ENCODE measurements at regions not wholly inside any gene's neighbourhood (a gene's known extent, or its start where the extent isn't known, plus 50 kb on each side); places are given as distances from the start of the nearest gene placed in this dataset.

- TF ChIP-seq HMGA2 (CRISPR knock-in tag; IDR thresholded peaks at IDR 0.05) (no peak), ESRRA (CRISPR knock-in tag; IDR thresholded peaks at IDR 0.05; ENCODE audit: borderline replicate concordance) (no peak)
- TF ChIP-seq, protein P1, sequence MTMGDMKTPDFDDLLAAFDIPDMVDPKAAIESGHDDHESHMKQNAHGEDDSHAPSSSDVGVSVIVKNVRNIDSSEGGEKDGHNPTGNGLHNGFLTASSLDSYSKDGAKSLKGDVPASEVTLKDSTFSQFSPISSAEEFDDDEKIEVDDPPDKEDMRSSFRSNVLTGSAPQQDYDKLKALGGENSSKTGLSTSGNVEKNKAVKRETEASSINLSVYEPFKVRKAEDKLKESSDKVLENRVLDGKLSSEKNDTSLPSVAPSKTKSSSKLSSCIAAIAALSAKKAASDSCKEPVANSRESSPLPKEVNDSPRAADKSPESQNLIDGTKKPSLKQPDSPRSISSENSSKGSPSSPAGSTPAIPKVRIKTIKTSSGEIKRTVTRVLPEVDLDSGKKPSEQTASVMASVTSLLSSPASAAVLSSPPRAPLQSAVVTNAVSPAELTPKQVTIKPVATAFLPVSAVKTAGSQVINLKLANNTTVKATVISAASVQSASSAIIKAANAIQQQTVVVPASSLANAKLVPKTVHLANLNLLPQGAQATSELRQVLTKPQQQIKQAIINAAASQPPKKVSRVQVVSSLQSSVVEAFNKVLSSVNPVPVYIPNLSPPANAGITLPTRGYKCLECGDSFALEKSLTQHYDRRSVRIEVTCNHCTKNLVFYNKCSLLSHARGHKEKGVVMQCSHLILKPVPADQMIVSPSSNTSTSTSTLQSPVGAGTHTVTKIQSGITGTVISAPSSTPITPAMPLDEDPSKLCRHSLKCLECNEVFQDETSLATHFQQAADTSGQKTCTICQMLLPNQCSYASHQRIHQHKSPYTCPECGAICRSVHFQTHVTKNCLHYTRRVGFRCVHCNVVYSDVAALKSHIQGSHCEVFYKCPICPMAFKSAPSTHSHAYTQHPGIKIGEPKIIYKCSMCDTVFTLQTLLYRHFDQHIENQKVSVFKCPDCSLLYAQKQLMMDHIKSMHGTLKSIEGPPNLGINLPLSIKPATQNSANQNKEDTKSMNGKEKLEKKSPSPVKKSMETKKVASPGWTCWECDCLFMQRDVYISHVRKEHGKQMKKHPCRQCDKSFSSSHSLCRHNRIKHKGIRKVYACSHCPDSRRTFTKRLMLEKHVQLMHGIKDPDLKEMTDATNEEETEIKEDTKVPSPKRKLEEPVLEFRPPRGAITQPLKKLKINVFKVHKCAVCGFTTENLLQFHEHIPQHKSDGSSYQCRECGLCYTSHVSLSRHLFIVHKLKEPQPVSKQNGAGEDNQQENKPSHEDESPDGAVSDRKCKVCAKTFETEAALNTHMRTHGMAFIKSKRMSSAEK (CRISPR knock-in tag; IDR thresholded peaks at IDR 0.05; ENCODE audit: borderline replicate concordance) = no peak
Measured at GRCh38 chr15:25497934-25498333, 59.1 kb upstream of the UBE3A start (continued).

- Mint-ChIP-seq H3K4me1 (peaks cover 15% of the 10 kb centered on the region), H3K27ac (no peak overlapping the region), H3K4me3 (no peak overlapping the region), H3K27me3 (ENCODE audit: low read depth) (no peaks in the 10 kb centered on the region), H3K9me3 (peaks cover 37% of the 10 kb centered on the region), H3K36me3 (0 out of 2 replicates have a peak, but pooled peaks cover 3% of the 10 kb centered on the region)
- no peak for ATAC-seq
- ChIA-PET CTCF (no interaction called here), POLR2A (no interaction called here)
- TF ChIP-seq, protein P2, sequence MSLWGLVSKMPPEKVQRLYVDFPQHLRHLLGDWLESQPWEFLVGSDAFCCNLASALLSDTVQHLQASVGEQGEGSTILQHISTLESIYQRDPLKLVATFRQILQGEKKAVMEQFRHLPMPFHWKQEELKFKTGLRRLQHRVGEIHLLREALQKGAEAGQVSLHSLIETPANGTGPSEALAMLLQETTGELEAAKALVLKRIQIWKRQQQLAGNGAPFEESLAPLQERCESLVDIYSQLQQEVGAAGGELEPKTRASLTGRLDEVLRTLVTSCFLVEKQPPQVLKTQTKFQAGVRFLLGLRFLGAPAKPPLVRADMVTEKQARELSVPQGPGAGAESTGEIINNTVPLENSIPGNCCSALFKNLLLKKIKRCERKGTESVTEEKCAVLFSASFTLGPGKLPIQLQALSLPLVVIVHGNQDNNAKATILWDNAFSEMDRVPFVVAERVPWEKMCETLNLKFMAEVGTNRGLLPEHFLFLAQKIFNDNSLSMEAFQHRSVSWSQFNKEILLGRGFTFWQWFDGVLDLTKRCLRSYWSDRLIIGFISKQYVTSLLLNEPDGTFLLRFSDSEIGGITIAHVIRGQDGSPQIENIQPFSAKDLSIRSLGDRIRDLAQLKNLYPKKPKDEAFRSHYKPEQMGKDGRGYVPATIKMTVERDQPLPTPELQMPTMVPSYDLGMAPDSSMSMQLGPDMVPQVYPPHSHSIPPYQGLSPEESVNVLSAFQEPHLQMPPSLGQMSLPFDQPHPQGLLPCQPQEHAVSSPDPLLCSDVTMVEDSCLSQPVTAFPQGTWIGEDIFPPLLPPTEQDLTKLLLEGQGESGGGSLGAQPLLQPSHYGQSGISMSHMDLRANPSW (CRISPR knock-in tag; conservative IDR thresholded peaks at IDR 0.05; ENCODE audit: low read depth) = no peak
- no peak for TF ChIP-seq ZNF138 (CRISPR knock-in tag; conservative IDR thresholded peaks at IDR 0.05)
- no peak for TF ChIP-seq OVOL2 (CRISPR knock-in tag; IDR thresholded peaks at IDR 0.05; ENCODE audit: borderline replicate concordance)
- TF ChIP-seq ATF1 (CRISPR knock-in tag; IDR thresholded peaks at IDR 0.05) = no peak
- TF ChIP-seq, protein P3, sequence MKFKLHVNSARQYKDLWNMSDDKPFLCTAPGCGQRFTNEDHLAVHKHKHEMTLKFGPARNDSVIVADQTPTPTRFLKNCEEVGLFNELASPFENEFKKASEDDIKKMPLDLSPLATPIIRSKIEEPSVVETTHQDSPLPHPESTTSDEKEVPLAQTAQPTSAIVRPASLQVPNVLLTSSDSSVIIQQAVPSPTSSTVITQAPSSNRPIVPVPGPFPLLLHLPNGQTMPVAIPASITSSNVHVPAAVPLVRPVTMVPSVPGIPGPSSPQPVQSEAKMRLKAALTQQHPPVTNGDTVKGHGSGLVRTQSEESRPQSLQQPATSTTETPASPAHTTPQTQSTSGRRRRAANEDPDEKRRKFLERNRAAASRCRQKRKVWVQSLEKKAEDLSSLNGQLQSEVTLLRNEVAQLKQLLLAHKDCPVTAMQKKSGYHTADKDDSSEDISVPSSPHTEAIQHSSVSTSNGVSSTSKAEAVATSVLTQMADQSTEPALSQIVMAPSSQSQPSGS (CRISPR knock-in tag; IDR thresholded peaks at IDR 0.05; ENCODE audit: borderline replicate concordance, low read depth) = no peak
- no peak for TF ChIP-seq FOXJ3 (CRISPR knock-in tag; IDR thresholded peaks at IDR 0.05; ENCODE audit: borderline replicate concordance)
- TF ChIP-seq RELA (CRISPR knock-in tag; IDR thresholded peaks at IDR 0.05; ENCODE audit: borderline replicate concordance) = no peak
- TF ChIP-seq, protein P4, sequence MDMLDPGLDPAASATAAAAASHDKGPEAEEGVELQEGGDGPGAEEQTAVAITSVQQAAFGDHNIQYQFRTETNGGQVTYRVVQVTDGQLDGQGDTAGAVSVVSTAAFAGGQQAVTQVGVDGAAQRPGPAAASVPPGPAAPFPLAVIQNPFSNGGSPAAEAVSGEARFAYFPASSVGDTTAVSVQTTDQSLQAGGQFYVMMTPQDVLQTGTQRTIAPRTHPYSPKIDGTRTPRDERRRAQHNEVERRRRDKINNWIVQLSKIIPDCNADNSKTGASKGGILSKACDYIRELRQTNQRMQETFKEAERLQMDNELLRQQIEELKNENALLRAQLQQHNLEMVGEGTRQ (CRISPR knock-in tag; IDR thresholded peaks at IDR 0.05) = no peak
- no peak for TF ChIP-seq CREB1 (CRISPR knock-in tag; IDR thresholded peaks at IDR 0.05)
- TF ChIP-seq MYBL2 (CRISPR knock-in tag; IDR thresholded peaks at IDR 0.05) = no peak
- no peak for TF ChIP-seq TP53 (CRISPR knock-in tag; IDR thresholded peaks at IDR 0.05)
- TF ChIP-seq AFF4 (CRISPR knock-in tag; IDR thresholded peaks at IDR 0.05; ENCODE audit: borderline replicate concordance) = no peak
- TF ChIP-seq NR3C1 (CRISPR knock-in tag; conservative IDR thresholded peaks at IDR 0.05; ENCODE audit: low read depth) = no peak
- TF ChIP-seq, protein P5, sequence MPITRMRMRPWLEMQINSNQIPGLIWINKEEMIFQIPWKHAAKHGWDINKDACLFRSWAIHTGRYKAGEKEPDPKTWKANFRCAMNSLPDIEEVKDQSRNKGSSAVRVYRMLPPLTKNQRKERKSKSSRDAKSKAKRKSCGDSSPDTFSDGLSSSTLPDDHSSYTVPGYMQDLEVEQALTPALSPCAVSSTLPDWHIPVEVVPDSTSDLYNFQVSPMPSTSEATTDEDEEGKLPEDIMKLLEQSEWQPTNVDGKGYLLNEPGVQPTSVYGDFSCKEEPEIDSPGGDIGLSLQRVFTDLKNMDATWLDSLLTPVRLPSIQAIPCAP (CRISPR knock-in tag; IDR thresholded peaks at IDR 0.05) = no peak
- no peak for DNase-seq (ENCODE audit: low spot score)
Measured at GRCh38 chr15:25493823-25494526, 55.2 kb upstream of the UBE3A start.
